HG03139 (cell line): ENCODE measurements at regions not wholly inside any gene's neighbourhood (a gene's known extent, or its start where the extent isn't known, plus 50 kb on each side); places are given as distances from the start of the nearest gene placed in this dataset.
A peak's percentile ranks its signal among the peaks of the same experiment; 100 is the strongest.
"Not testable (repeated sequence)": the region's sequence is repeated elsewhere in the genome, so short reads cannot be mapped to it uniquely, and the experiment has no call there.

ENCODE experiments used
- ATAC-seq: cut with Tn5 transposase; IDR thresholded peaks from one replicate; pipeline ENCODE4 v1.9.1; 2021; ENCODE audit not compliant: unreplicated experiment

- ATAC-seq: no peak
Measured at GRCh38 chr12:91893476-91893875, 252.2 kb downstream of the BTG1 start.

GRCh38 chr12:91892081-91892855, 253.4 kb downstream of the BTG1 start:
- ATAC-seq: no peak

GRCh38 chr12:91890742-91891141, 254.9 kb downstream of the BTG1 start:
- ATAC-seq: no peak

GRCh38 chr12:91889910-91890309, 255.7 kb downstream of the BTG1 start:
- ATAC-seq: no peak

- ATAC-seq: no peak
Measured at GRCh38 chr12:91889059-91889458, 256.6 kb downstream of the BTG1 start.

- ATAC-seq: no peak
Measured at GRCh38 chr12:91887957-91888356, 257.7 kb downstream of the BTG1 start.

GRCh38 chr12:91885851-91886731, 259.6 kb downstream of the BTG1 start:
- no peak for ATAC-seq

- ATAC-seq: no peak
Measured at GRCh38 chr12:91884230-91884629, 261.4 kb downstream of the BTG1 start.

- no peak for ATAC-seq
Measured at GRCh38 chr12:91883811-91884210, 261.8 kb downstream of the BTG1 start.

GRCh38 chr12:91882910-91883309, 262.7 kb downstream of the BTG1 start:
- no peak for ATAC-seq

- no peak for ATAC-seq
Measured at GRCh38 chr12:91880528-91880927, 265.1 kb downstream of the BTG1 start.

GRCh38 chr12:91877456-91878235, 268.0 kb downstream of the BTG1 start:
- no peak for ATAC-seq

- peak; percentile 94 for ATAC-seq
Measured at GRCh38 chr12:91877022-91877421, 268.6 kb downstream of the BTG1 start.

GRCh38 chr12:91875671-91876070, 270.0 kb downstream of the BTG1 start:
- ATAC-seq: not testable (repeated sequence)

- ATAC-seq: no peak
Measured at GRCh38 chr12:91874086-91874865, 271.4 kb downstream of the BTG1 start.

- ATAC-seq: no peak
Measured at GRCh38 chr12:91871751-91872150, 273.9 kb downstream of the BTG1 start.

GRCh38 chr12:91870872-91871707, 274.6 kb downstream of the BTG1 start:
- ATAC-seq: no peak

GRCh38 chr12:91868054-91868453, 277.6 kb downstream of the BTG1 start:
- no peak for ATAC-seq

- no peak for ATAC-seq
Measured at GRCh38 chr12:91866566-91866965, 279.1 kb downstream of the BTG1 start.

- no peak for ATAC-seq
Measured at GRCh38 chr12:91863702-91864101, 281.9 kb downstream of the BTG1 start.
